Astrocyte (in vitro differentiated cells and primary cell): ENCODE measurements at regions not wholly inside any gene's neighbourhood (a gene's known extent, or its start where the extent isn't known, plus 50 kb on each side); places are given as distances from the start of the nearest gene placed in this dataset.

Experiments
- DNase-seq: peaks from one replicate; pipeline ENCODE4 v3.0.0-alpha.2; 2010; ENCODE audit warnings: low read depth
- FAIRE-seq: peaks from 2 replicates; lab custom pipeline; 2011; peaks lifted over from hg19 to GRCh38; lab: Jason Lieb, UNC
- H2AFZ ChIP-seq: 2 replicates; pipeline ENCODE4 v1.6.0; 2012; ENCODE audit warnings: low read depth, low read length, inconsistent platforms
- H3K27ac ChIP-seq: 2 replicates; pipeline ENCODE4 v1.5.1; 2011; ENCODE audit warnings: low read depth, low read length, inconsistent platforms
- H3K27me3 ChIP-seq: 2 replicates; pipeline ENCODE4 v1.6.0; 2011; ENCODE audit warnings: low read length, inconsistent platforms; ENCODE audit not compliant: insufficient read depth
- H3K36me3 ChIP-seq: 2 replicates; pipeline ENCODE4 v1.5.1; 2011; ENCODE audit warnings: low read length, inconsistent platforms; ENCODE audit not compliant: insufficient read depth
- H3K4me1 ChIP-seq: 2 replicates; pipeline ENCODE4 v1.5.1; 2011; ENCODE audit warnings: low read length, inconsistent platforms; ENCODE audit not compliant: insufficient read depth
- H3K4me2 ChIP-seq: 2 replicates; pipeline ENCODE4 v1.6.0; 2012; ENCODE audit warnings: low read length, inconsistent platforms
- H3K4me3 ChIP-seq: 2 replicates; pipeline ENCODE4 v1.5.1; 2011; ENCODE audit warnings: low read depth, mild to moderate bottlenecking, low read length, inconsistent platforms; ENCODE audit not compliant: insufficient read depth
- H3K79me2 ChIP-seq: 2 replicates; pipeline ENCODE4 v1.6.0; 2012; ENCODE audit warnings: mild to moderate bottlenecking, low read length, inconsistent platforms; ENCODE audit not compliant: insufficient read depth
- H3K9ac ChIP-seq: 2 replicates; pipeline ENCODE4 v1.6.0; 2012; ENCODE audit warnings: mild to moderate bottlenecking, low read length, inconsistent platforms
- H3K9me3 ChIP-seq: 2 replicates; pipeline ENCODE4 v1.5.1; 2012; ENCODE audit warnings: low read depth, mild to moderate bottlenecking, low read length, inconsistent platforms; ENCODE audit not compliant: insufficient read depth
- H4K20me1 ChIP-seq: 2 replicates; pipeline ENCODE4 v1.6.0; 2012; ENCODE audit warnings: low read length, inconsistent platforms; ENCODE audit not compliant: insufficient read depth
- H3K27ac Mint-ChIP-seq: one replicate; pipeline ENCODE4 v1.8.0; 2021; ENCODE audit warnings: mild to moderate bottlenecking, mixed read lengths; ENCODE audit not compliant: unreplicated experiment
- H3K27me3 Mint-ChIP-seq: one replicate; pipeline ENCODE4 v1.8.0; 2021; ENCODE audit warnings: low read depth, mixed read lengths; ENCODE audit not compliant: unreplicated experiment
- H3K36me3 Mint-ChIP-seq: one replicate; pipeline ENCODE4 v1.8.0; 2021; ENCODE audit warnings: low read depth, mixed read lengths; ENCODE audit not compliant: unreplicated experiment
- H3K4me1 Mint-ChIP-seq: one replicate; pipeline ENCODE4 v1.8.0; 2021; ENCODE audit warnings: low read depth, mixed read lengths; ENCODE audit not compliant: unreplicated experiment
- H3K4me3 Mint-ChIP-seq: one replicate; pipeline ENCODE4 v1.8.0; 2021; ENCODE audit warnings: mild to moderate bottlenecking, moderate library complexity, mixed read lengths; ENCODE audit not compliant: unreplicated experiment
- H3K9me3 Mint-ChIP-seq: one replicate; pipeline ENCODE4 v1.8.0; 2021; ENCODE audit warnings: mild to moderate bottlenecking, mixed read lengths; ENCODE audit not compliant: unreplicated experiment
- EZH2 ChIP-seq: IDR thresholded peaks from 2 replicates; pipeline ENCODE4 v1.6.1; 2012; ENCODE audit warnings: mild to moderate bottlenecking, low read length, inconsistent platforms; ENCODE audit not compliant: insufficient read depth
- TF ChIP-seq, protein P1 (sequence below): IDR thresholded peaks from 2 replicates; pipeline ENCODE4 v1.5.1; 2011; ENCODE audit warnings: low read depth, mild to moderate bottlenecking, inconsistent platforms, low read length, moderate library complexity; ENCODE audit not compliant: insufficient read depth

DNA sequence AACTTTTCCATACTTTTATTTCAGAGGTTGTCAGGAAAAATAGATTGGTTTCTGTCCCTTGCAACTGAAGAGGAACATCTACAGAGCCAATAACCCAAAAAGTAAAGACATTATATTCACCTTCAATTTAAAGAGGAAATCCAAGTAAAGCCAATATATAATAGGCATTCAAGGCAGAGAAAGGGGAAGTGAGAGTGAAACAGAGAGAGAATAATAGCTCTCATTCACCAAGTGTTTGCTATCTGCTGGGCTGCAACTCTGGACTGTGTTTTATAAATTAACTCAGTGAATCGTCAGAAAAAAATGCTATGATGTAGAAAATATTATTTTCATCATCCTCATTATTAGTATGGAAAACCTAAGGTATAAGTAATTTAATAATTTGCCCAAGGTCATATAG lies 448.5 kb downstream of the TRAM1L1 start:
- FAIRE-seq = no peak
- H3K4me3 Mint-ChIP-seq = no peak overlapping the region
- no peaks in the 10 kb centered on the region for H3K27me3 Mint-ChIP-seq
- Histone ChIP-seq H2AFZ (no peak overlapping the region), H3K4me1 (no peaks in the 10 kb centered on the region), H3K27me3 (no peaks in the 10 kb centered on the region), H3K9ac (no peak overlapping the region), H3K4me2 (no peak overlapping the region), H3K79me2 (no peaks in the 10 kb centered on the region), H3K36me3 (no peaks in the 10 kb centered on the region), H3K27ac (no peak overlapping the region), H3K9me3 (no peaks in the 10 kb centered on the region), H4K20me1 (no peaks in the 10 kb centered on the region), H3K4me3 (no peak overlapping the region)
- H3K36me3 Mint-ChIP-seq = no peaks in the 10 kb centered on the region
- H3K9me3 Mint-ChIP-seq = no peaks in the 10 kb centered on the region
- peaks cover 2% of the 10 kb centered on the region for H3K4me1 Mint-ChIP-seq
- DNase-seq = no peak
- no peak for TF ChIP-seq EZH2
- TF ChIP-seq, protein P1, sequence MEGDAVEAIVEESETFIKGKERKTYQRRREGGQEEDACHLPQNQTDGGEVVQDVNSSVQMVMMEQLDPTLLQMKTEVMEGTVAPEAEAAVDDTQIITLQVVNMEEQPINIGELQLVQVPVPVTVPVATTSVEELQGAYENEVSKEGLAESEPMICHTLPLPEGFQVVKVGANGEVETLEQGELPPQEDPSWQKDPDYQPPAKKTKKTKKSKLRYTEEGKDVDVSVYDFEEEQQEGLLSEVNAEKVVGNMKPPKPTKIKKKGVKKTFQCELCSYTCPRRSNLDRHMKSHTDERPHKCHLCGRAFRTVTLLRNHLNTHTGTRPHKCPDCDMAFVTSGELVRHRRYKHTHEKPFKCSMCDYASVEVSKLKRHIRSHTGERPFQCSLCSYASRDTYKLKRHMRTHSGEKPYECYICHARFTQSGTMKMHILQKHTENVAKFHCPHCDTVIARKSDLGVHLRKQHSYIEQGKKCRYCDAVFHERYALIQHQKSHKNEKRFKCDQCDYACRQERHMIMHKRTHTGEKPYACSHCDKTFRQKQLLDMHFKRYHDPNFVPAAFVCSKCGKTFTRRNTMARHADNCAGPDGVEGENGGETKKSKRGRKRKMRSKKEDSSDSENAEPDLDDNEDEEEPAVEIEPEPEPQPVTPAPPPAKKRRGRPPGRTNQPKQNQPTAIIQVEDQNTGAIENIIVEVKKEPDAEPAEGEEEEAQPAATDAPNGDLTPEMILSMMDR = no peak
- no peak overlapping the region for H3K27ac Mint-ChIP-seq

DNA sequence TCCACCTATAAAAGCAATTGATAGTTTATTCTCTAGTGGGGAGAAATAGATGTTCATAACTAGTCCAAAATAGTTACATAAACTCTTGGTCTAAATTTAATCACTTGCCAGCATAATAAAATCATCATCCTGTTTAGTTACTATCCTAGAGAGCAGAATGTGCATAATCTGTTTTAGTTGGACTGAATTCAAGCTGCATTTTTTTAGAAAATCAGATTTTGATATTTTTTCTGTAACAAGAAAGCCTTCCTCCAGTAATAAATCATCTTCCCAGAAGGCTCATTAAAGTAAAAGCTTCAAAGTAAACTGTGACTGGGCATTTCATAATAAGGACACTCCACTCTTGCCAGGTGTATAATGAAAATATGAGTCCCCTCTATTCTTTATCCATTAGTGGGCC lies 453.1 kb downstream of the TRAM1L1 start:
- H3K4me3 Mint-ChIP-seq = no peak overlapping the region
- no peaks in the 10 kb centered on the region for H3K36me3 ChIP-seq
- H3K27me3 ChIP-seq = no peaks in the 10 kb centered on the region
- DNase-seq = no peak
- no peak overlapping the region for H3K9ac ChIP-seq
- no peaks in the 10 kb centered on the region for H3K79me2 ChIP-seq
- no peaks in the 10 kb centered on the region for H3K9me3 Mint-ChIP-seq
- H3K36me3 Mint-ChIP-seq = no peaks in the 10 kb centered on the region
- H3K4me2 ChIP-seq = no peak overlapping the region
- no peaks in the 10 kb centered on the region for H3K27me3 Mint-ChIP-seq
- TF ChIP-seq, protein P1 = no peak
- no peak for TF ChIP-seq EZH2
- no peaks in the 10 kb centered on the region for H4K20me1 ChIP-seq
- H3K27ac ChIP-seq = no peak overlapping the region
- no peaks in the 10 kb centered on the region for H3K9me3 ChIP-seq
- no peak overlapping the region for H3K4me3 ChIP-seq
- no peak overlapping the region for H2AFZ ChIP-seq
- H3K27ac Mint-ChIP-seq = no peak overlapping the region
- no peak for FAIRE-seq
- H3K4me1 ChIP-seq = no peaks in the 10 kb centered on the region
- H3K4me1 Mint-ChIP-seq = peaks cover 2% of the 10 kb centered on the region

DNA sequence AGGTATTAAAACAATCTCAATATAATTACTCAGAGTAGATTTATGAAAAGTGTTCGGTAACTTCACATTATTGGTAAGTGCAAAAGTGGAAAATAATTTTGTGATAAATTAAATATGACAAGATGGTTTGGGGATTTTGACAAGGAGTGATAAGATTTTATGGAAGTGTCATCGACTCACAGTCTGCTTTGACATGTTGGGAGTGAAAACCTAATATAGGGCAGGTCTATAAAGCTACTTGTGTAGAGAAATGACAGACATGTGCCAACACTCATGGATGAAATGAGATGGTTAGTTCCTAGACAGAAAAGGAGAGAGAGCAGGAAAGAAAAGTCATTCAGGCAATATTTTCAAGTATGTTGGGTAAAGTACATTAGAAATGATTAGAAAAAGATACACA lies 456.8 kb downstream of the TRAM1L1 start:
- FAIRE-seq (no peak), DNase-seq (no peak)
- H3K9ac ChIP-seq = no peak overlapping the region
- Mint-ChIP-seq H3K4me3 (no peak overlapping the region), H3K9me3 (no peaks in the 10 kb centered on the region), H3K27me3 (no peaks in the 10 kb centered on the region), H3K36me3 (no peaks in the 10 kb centered on the region), H3K27ac (no peak overlapping the region), H3K4me1 (peaks cover 2% of the 10 kb centered on the region)
- H3K36me3 ChIP-seq = no peaks in the 10 kb centered on the region
- H3K27me3 ChIP-seq = no peaks in the 10 kb centered on the region
- no peaks in the 10 kb centered on the region for H3K79me2 ChIP-seq
- no peak overlapping the region for H3K4me2 ChIP-seq
- no peaks in the 10 kb centered on the region for H3K4me1 ChIP-seq
- no peak overlapping the region for H3K4me3 ChIP-seq
- no peaks in the 10 kb centered on the region for H4K20me1 ChIP-seq
- TF ChIP-seq, protein P1 = no peak
- TF ChIP-seq EZH2 = no peak
- H2AFZ ChIP-seq = no peak overlapping the region
- H3K9me3 ChIP-seq = no peaks in the 10 kb centered on the region
- no peak overlapping the region for H3K27ac ChIP-seq
